RWPE2 (cell line): ENCODE measurements at regions not wholly inside any gene's neighbourhood (a gene's known extent, or its start where the extent isn't known, plus 50 kb on each side); places are given as distances from the start of the nearest gene placed in this dataset.

Source experiments
- ATAC-seq: fragments of 200-7000 bp; cut with Tn5 transposase; 3 replicates; pipeline ENCODE4 v1.9.1; 2021; ENCODE audit warnings: low read depth
- DNase-seq: peaks from one replicate; pipeline ENCODE4 v3.0.0-alpha.2; 2020; ENCODE audit warnings: low spot score
- H3K27ac ChIP-seq: fragments of 450-650 bp; 2 replicates; pipeline ENCODE4 v1.5.1; 2017; ENCODE audit warnings: mild to moderate bottlenecking; ENCODE audit not compliant: poor library complexity, severe bottlenecking
- H3K27me3 ChIP-seq: fragments of 250-450 bp; sonication (Bioruptor Pico); 2 replicates; pipeline ENCODE4 v1.5.1; 2021; ENCODE audit warnings: mild to moderate bottlenecking, moderate library complexity; ENCODE audit not compliant: insufficient read depth, poor library complexity, severe bottlenecking
- H3K36me3 ChIP-seq: fragments of 250-450 bp; sonication (Bioruptor Pico); 2 replicates; pipeline ENCODE4 v1.5.1; 2020; ENCODE audit warnings: low read depth, mild to moderate bottlenecking, moderate library complexity
- H3K4me1 ChIP-seq: fragments of 250-450 bp; sonication (Bioruptor Pico); 2 replicates; pipeline ENCODE4 v1.5.1; 2021; ENCODE audit warnings: mild to moderate bottlenecking, moderate library complexity; ENCODE audit not compliant: insufficient read depth, poor library complexity, severe bottlenecking
- H3K4me3 ChIP-seq: fragments of 250-450 bp; sonication (Bioruptor Pico); 2 replicates; pipeline ENCODE4 v1.5.1; 2021; ENCODE audit warnings: mild to moderate bottlenecking, moderate library complexity; ENCODE audit not compliant: severe bottlenecking
- H3K9me3 ChIP-seq: fragments of 250-450 bp; sonication (Bioruptor Pico); 2 replicates; pipeline ENCODE4 v1.5.1; 2021; ENCODE audit warnings: mild to moderate bottlenecking, moderate library complexity; ENCODE audit not compliant: severe bottlenecking
- CTCF ChIP-seq: fragments of 450-650 bp; IDR thresholded peaks from one replicate; pipeline ENCODE4 v1.5.1; 2017; ENCODE audit warnings: mild to moderate bottlenecking, moderate library complexity; ENCODE audit not compliant: poor library complexity, severe bottlenecking

GRCh38 chr16:35404273-35404672 is 1944.9 kb downstream of the TP53TG3F start:
- no peak for TF ChIP-seq CTCF
- DNase-seq (no peak), ATAC-seq (no peak)
- Histone ChIP-seq H3K27me3 (no peaks in the 10 kb centered on the region), H3K4me1 (no peaks in the 10 kb centered on the region), H3K9me3 (peaks cover 7% of the 10 kb centered on the region), H3K36me3 (no peaks in the 10 kb centered on the region), H3K27ac (no peak overlapping the region), H3K4me3 (no peak overlapping the region)

DNA sequence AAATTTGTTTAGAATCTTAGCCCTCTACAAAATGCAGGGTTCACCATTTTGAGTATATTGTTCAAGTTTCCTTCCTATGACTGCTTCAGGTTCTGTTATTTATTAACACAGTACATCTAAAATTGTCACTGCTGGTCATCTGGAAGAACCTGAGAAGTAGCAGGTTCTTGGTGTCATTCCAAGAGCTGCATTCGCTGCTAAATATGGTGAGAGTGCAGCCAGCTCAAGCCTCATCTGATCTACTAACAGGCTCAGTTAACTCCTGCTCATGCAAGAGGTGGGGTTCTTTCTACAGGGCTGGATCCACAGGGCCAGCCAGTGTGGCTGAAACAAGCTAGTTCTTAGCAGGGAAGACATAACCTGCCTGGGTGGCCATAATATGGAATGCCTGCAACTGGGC is 1946.1 kb downstream of the TP53TG3F start:
- Histone ChIP-seq H3K4me1 (no peaks in the 10 kb centered on the region), H3K9me3 (peaks cover 7% of the 10 kb centered on the region), H3K27me3 (no peaks in the 10 kb centered on the region), H3K36me3 (no peaks in the 10 kb centered on the region), H3K27ac (no peak overlapping the region), H3K4me3 (no peak overlapping the region)
- DNase-seq (no peak), ATAC-seq (no peak)
- no peak for TF ChIP-seq CTCF

- no peaks in the 10 kb centered on the region for H3K27me3 ChIP-seq
- peaks cover 2% of the 10 kb centered on the region for H3K9me3 ChIP-seq
- no peak for ATAC-seq
- H3K27ac ChIP-seq, result no peak overlapping the region
- no peaks in the 10 kb centered on the region for H3K4me1 ChIP-seq
- no peak for DNase-seq
- TF ChIP-seq CTCF, result no peak
- H3K36me3 ChIP-seq, result no peaks in the 10 kb centered on the region
- no peak overlapping the region for H3K4me3 ChIP-seq
These were observed 1950.1 kb downstream of the TP53TG3F start for GRCh38 chr16:35409503-35409902.

- Histone ChIP-seq H3K4me1 (no peaks in the 10 kb centered on the region), H3K27me3 (no peaks in the 10 kb centered on the region), H3K4me3 (no peak overlapping the region), H3K36me3 (no peaks in the 10 kb centered on the region), H3K27ac (no peak overlapping the region), H3K9me3 (peaks cover 2% of the 10 kb centered on the region)
- DNase-seq (no peak), ATAC-seq (no peak)
- TF ChIP-seq CTCF, result no peak
These were observed 1951.0 kb downstream of the TP53TG3F start for GRCh38 chr16:35410438-35410837.

DNA sequence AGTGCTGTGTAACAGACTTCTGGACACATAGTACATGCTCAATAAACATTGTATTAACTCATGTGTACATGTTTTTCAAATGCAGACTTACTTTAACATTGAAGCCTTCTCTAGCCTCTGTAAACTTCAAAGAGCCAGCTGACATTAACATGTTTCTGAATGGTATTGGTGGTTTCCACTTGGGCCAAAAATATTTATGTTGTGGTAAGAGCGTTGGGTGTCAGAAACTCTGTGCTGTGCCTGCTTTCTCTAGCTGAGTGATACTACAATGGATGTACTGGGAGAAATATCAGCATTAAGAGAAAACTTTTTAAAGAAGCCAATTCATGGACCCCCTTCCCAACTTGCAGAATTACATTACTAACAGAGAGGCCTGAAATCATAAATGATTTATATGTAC is 1951.7 kb downstream of the TP53TG3F start:
- no peaks in the 10 kb centered on the region for H3K36me3 ChIP-seq
- H3K4me3 ChIP-seq, result no peak overlapping the region
- no peaks in the 10 kb centered on the region for H3K4me1 ChIP-seq
- no peak for TF ChIP-seq CTCF
- ATAC-seq, result no peak
- no peak for DNase-seq
- H3K27me3 ChIP-seq, result no peaks in the 10 kb centered on the region
- H3K27ac ChIP-seq, result no peak overlapping the region
- H3K9me3 ChIP-seq, result peaks cover 2% of the 10 kb centered on the region
